ENCODE measurements at regions not wholly inside any gene's neighbourhood (a gene's known extent, or its start where the extent isn't known, plus 50 kb on each side); places are given as distances from the start of the nearest gene placed in this dataset.

GRCh38 chr6:21965953-21966539 is 330.8 kb downstream of the PRL start:
- H3K4me3 ChIP-seq (ENCODE audit: insufficient read depth, low read depth, low read length) = no peak overlapping the region
- no peak for DNase-seq
- H3K27me3 ChIP-seq (ENCODE audit: control insufficient read depth, insufficient read depth, low read length) = no peaks in the 10 kb centered on the region
- H3K36me3 ChIP-seq (replicated peaks; ENCODE audit: control insufficient read depth, insufficient read depth, low read length) = no peaks in the 10 kb centered on the region

DNA sequence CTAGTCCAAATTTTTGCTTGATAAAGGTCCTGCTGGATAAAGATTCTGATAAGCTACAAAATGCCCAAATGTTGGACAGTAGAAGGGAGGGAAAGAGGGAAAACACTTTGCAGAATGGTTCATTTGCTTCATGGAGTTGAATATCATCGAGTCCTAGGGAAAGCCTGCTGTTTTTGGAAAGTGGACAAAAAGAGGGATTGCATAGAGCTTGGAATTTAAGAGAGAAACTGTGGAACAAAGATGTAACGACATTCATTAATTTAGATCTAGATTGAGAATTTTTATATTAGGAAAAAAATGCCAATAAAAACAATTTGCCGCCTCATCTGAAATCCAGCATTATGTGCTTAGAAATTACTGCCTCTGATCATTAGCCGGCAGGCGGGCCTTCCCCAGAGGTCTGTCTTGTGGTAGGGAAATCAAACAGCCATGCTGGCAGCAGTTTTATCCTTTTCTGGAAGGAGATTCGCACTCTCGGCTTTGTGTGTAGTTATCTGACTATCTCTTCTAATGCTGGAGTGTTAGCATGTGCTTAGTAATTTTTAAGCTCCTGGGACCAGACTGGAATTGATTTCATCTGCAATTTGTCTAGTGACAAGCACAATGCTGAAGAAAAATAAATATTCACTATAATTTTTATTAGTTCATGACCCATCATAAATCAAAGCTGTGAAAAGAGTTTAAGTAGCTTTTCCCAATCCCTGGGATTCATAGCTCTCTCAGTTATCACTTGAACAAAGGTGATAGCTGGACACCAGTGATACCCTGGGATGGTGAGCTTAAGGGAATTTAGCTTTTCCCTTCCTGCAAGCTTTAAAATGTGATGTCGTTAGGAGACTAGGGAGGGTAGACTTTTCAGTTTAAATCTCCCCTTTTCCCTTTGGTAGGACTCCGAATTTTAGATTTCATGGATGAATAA is 329.5 kb downstream of the PRL start:
- DNase-seq = no peak
- no peak overlapping the region for H3K4me3 ChIP-seq (ENCODE audit: insufficient read depth, low read depth, low read length)
- no peaks in the 10 kb centered on the region for H3K36me3 ChIP-seq (replicated peaks; ENCODE audit: control insufficient read depth, insufficient read depth, low read length)

DNA sequence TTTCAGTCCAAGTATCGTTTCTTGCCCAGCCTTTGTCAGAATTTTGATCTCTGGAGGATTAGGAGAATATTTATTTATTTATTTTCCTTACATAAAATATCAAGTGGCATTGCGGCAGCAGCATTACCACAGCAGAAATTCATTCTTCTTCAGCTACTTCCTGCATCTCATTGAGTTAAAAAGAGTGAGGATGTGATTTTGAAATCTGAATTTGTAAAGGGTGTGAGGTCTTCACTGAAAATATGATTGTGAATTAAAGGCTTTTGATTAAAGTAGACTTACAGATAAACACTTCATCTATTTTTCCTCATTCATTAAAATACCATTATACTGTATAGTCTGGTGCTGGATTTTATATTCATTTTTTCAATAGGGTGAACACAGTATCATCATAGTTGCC is 328.4 kb downstream of the PRL start:
- no peak for DNase-seq
- no peaks in the 10 kb centered on the region for H3K27me3 ChIP-seq (ENCODE audit: control insufficient read depth, insufficient read depth, low read length)

More for the DNA sequence above, 329.5 kb downstream of the PRL start:
- no peaks in the 10 kb centered on the region for H3K27me3 ChIP-seq (ENCODE audit: control insufficient read depth, insufficient read depth, low read length)

DNA sequence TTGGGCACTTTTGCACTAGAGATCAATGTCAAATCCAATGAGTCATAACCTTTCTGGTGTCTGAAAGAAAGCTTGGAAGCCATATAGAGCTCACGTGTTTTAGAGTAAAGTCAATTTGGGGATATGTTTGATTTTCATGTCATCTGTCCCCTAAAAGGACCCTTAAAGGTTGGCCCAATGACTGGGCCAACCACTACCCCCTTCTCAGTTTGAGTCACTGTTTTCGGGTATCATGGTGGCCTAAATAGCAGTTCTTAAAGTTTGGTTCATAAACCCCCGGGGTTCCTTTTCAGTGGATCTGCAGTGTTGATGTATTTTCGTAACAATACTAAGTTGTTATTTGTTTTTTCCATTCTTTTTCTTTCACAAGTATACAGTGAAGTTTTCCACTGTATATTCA is 327.6 kb downstream of the PRL start:
- no peak overlapping the region for H3K4me3 ChIP-seq (ENCODE audit: insufficient read depth, low read depth, low read length)
- no peaks in the 10 kb centered on the region for H3K36me3 ChIP-seq (replicated peaks; ENCODE audit: control insufficient read depth, insufficient read depth, low read length)
- DNase-seq = no peak
- no peaks in the 10 kb centered on the region for H3K27me3 ChIP-seq (ENCODE audit: control insufficient read depth, insufficient read depth, low read length)

More for the DNA sequence above, 328.4 kb downstream of the PRL start:
- H3K36me3 ChIP-seq (replicated peaks; ENCODE audit: control insufficient read depth, insufficient read depth, low read length) = no peaks in the 10 kb centered on the region
- no peak overlapping the region for H3K4me3 ChIP-seq (ENCODE audit: insufficient read depth, low read depth, low read length)

GRCh38 chr6:21970569-21971300 is 326.1 kb downstream of the PRL start:
- Histone ChIP-seq H3K36me3 (replicated peaks; ENCODE audit: control insufficient read depth, insufficient read depth, low read length) (no peaks in the 10 kb centered on the region), H3K4me3 (ENCODE audit: insufficient read depth, low read depth, low read length) (no peak overlapping the region), H3K27me3 (ENCODE audit: control insufficient read depth, insufficient read depth, low read length) (no peaks in the 10 kb centered on the region)
- no peak for DNase-seq

DNA sequence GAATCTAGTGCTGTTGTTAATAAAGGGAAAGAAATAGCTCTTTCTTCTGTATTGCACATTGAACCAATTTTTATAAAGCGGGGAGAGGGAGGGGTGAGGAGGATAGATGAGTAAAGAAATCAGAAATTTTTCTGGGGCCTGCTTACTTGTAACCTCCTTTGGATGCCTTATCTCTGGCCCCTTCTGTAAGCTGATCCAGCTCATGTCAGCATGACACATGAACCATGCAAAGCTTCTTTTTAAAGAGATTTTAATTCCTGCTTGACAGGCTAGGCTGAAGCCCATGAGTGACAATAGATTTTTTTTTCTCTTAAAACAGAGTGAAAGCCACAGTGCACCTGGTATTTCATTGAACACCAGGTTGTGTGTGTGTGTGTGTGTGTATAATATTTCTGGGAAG is 325.3 kb downstream of the PRL start:
- Histone ChIP-seq H3K4me3 (ENCODE audit: insufficient read depth, low read depth, low read length) (no peak overlapping the region), H3K36me3 (replicated peaks; ENCODE audit: control insufficient read depth, insufficient read depth, low read length) (no peaks in the 10 kb centered on the region), H3K27me3 (ENCODE audit: control insufficient read depth, insufficient read depth, low read length) (no peaks in the 10 kb centered on the region)
- no peak for DNase-seq

DNA sequence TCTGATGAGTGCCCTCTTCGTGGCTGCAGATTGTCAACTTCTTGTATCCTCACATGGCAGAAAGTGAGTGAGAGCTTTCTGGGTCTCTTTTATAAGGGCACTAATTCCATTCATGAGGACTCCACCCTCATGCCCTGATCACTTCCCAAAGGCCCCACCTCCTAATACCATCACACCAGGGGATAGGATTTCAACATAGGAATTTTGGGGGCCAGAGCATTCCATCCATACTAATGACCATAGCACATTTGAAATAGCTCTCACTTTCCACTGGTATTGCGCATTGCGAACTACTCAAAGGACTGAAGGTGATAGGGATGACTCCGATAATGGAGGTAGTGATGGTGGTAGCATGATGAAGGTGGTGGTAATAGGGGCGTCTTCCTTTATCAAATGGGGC is 324.3 kb downstream of the PRL start:
- DNase-seq = no peak
- H3K4me3 ChIP-seq (ENCODE audit: insufficient read depth, low read depth, low read length) = no peak overlapping the region
- H3K27me3 ChIP-seq (ENCODE audit: control insufficient read depth, insufficient read depth, low read length) = no peaks in the 10 kb centered on the region
- H3K36me3 ChIP-seq (replicated peaks; ENCODE audit: control insufficient read depth, insufficient read depth, low read length) = no peaks in the 10 kb centered on the region

- Histone ChIP-seq H3K4me3 (ENCODE audit: insufficient read depth, low read depth, low read length) (no peak overlapping the region), H3K36me3 (replicated peaks; ENCODE audit: control insufficient read depth, insufficient read depth, low read length) (peaks cover 4% of the 10 kb centered on the region; the same call in 1 of the 2 replicates), H3K27me3 (ENCODE audit: control insufficient read depth, insufficient read depth, low read length) (no peaks in the 10 kb centered on the region)
- no peak for DNase-seq
These were observed 319.5 kb downstream of the PRL start for GRCh38 chr6:21977346-21977745.

DNA sequence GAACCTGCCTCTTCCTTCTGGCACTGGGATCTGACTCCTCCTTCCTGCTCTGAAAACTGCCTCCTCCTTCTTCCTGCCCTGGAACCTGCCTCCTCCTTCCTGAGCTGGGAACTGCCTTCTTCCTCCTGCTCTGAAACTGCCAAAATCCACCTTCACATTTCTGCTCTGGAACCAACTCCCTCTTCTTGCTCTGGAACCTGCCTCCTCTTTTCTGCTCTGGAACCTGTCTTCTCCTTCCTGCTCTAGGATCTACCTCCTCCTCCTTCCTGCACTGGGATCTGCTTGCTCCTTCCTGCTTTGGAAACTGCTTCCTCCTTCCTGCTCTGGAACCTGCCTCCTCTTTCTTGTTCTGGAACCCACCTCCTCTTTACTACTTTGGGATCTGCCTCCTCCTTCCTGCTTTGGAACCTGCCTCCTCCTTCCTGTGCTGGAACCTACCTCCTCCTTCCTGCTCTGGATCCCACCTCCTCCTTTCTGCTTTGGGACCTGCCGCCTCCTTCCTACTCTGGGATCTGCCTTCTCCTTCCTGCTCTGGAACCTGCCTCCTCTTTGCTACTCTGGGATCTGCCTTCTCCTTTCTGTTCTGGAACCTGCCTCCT is 315.5 kb downstream of the PRL start:
- Histone ChIP-seq H3K27me3 (ENCODE audit: control insufficient read depth, insufficient read depth, low read length) (no peaks in the 10 kb centered on the region), H3K36me3 (replicated peaks; ENCODE audit: control insufficient read depth, insufficient read depth, low read length) (peaks cover 4% of the 10 kb centered on the region; the same call in 1 of the 2 replicates), H3K4me3 (ENCODE audit: insufficient read depth, low read depth, low read length) (no peak overlapping the region)
- no peak for DNase-seq

GRCh38 chr6:21984135-21984534 is 312.7 kb downstream of the PRL start:
- peaks cover 4% of the 10 kb centered on the region; the same call in 1 of the 2 replicates for H3K36me3 ChIP-seq (replicated peaks; ENCODE audit: control insufficient read depth, insufficient read depth, low read length)
- no peak for DNase-seq
- no peak overlapping the region for H3K4me3 ChIP-seq (ENCODE audit: insufficient read depth, low read depth, low read length)
- H3K27me3 ChIP-seq (ENCODE audit: control insufficient read depth, insufficient read depth, low read length) = no peaks in the 10 kb centered on the region

DNA sequence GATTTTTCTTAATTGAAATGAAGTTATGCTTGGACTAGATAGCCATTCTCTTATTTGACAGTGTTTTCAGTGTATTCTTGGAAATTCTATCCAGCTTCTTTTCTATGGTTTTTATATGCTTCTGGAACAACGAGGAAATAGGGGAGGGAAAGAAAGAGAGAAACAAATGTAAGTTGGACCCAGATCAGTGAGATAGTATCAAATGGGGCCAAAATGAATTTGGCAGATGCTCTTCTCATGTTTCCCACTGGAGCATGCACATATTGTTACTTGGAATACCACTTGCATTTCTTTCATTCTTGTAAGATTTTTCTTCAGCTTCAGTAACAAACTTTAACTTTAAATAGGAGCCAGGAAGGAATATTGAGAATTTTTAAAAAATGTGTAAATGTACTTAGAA is 312.3 kb downstream of the PRL start:
- DNase-seq = no peak
- Histone ChIP-seq H3K4me3 (ENCODE audit: insufficient read depth, low read depth, low read length) (no peak overlapping the region), H3K36me3 (replicated peaks; ENCODE audit: control insufficient read depth, insufficient read depth, low read length) (peaks cover 4% of the 10 kb centered on the region; the same call in 1 of the 2 replicates), H3K27me3 (ENCODE audit: control insufficient read depth, insufficient read depth, low read length) (no peaks in the 10 kb centered on the region)

DNA sequence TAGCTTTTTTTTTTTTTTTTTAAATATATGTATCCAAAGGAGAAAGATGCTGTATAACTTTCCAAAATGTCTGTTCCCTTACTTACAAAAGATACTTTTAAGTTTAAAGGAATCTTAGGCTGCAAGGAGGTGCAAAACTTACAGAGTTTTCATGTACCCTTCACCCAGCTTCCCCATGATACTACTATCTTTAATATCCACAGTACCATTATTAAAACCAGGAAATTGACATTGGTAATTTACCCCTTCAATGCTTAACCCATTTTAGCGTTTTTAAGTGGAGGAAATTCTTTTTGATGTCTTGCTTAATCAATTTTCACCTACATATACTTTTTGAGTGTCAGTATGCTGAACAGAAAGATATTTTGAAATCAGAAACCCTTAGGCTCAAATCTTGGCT is 310.9 kb downstream of the PRL start:
- H3K4me3 ChIP-seq (ENCODE audit: insufficient read depth, low read depth, low read length) = no peak overlapping the region
- H3K36me3 ChIP-seq (replicated peaks; ENCODE audit: control insufficient read depth, insufficient read depth, low read length) = peaks cover 2% of the 10 kb centered on the region; the same call in 1 of the 2 replicates
- no peak for DNase-seq
- H3K27me3 ChIP-seq (ENCODE audit: control insufficient read depth, insufficient read depth, low read length) = no peaks in the 10 kb centered on the region

GRCh38 chr6:21986703-21987102 is 310.1 kb downstream of the PRL start:
- Histone ChIP-seq H3K36me3 (replicated peaks; ENCODE audit: control insufficient read depth, insufficient read depth, low read length) (no peaks in the 10 kb centered on the region), H3K4me3 (ENCODE audit: insufficient read depth, low read depth, low read length) (no peak overlapping the region), H3K27me3 (ENCODE audit: control insufficient read depth, insufficient read depth, low read length) (no peaks in the 10 kb centered on the region)
- no peak for DNase-seq

GRCh38 chr6:21987501-21987957 is 309.3 kb downstream of the PRL start:
- peak; percentile 50 for DNase-seq
- Histone ChIP-seq H3K36me3 (replicated peaks; ENCODE audit: control insufficient read depth, insufficient read depth, low read length) (no peaks in the 10 kb centered on the region), H3K4me3 (ENCODE audit: insufficient read depth, low read depth, low read length) (no peak overlapping the region), H3K27me3 (ENCODE audit: control insufficient read depth, insufficient read depth, low read length) (no peaks in the 10 kb centered on the region)
